HepG2 (cell line): ENCODE measurements at regions not wholly inside any gene's neighbourhood (a gene's known extent, or its start where the extent isn't known, plus 50 kb on each side); places are given as distances from the start of the nearest gene placed in this dataset.

ENCODE experiments used
- ATAC-seq: fragments of 200-7000 bp; cut with Tn5 transposase; 3 replicates; pipeline ENCODE4 v1.9.1; 2020; ENCODE audit warnings: mild to moderate bottlenecking, moderate library complexity
- BruUV-seq: library from RNA; stranded (reverse); fragments of 400-500 nt; replicated peaks from 2 replicates; lab custom pipeline; 2021; lab: Mats Ljungman, UMichigan
- CTCF ChIA-PET: fragments of 300-600 bp; formaldehyde crosslinking; extraction: SDS; loops from one replicate; lab custom pipeline; 2021; ENCODE audit warnings: low total read pairs, inconsistent platforms, low intra/inter-chr PET ratio; lab: Yijun Ruan, JAX
- POLR2A ChIA-PET: fragments of 350-600 bp; sonication (Branson Sonifier 250); formaldehyde crosslinking; loops from one replicate; lab custom pipeline; 2020; ENCODE audit warnings: antibody characterized with exemption, inconsistent platforms; lab: Yijun Ruan, JAX
- DNase-seq: peaks from one replicate; pipeline ENCODE4 v3.0.0-alpha.2; 2015; ENCODE audit warnings: low spot score
- FAIRE-seq: peaks from 3 replicates; lab custom pipeline; 2011; peaks lifted over from hg19 to GRCh38; lab: Jason Lieb, UNC
- H2AFZ ChIP-seq: one replicate; pipeline ENCODE4 v1.6.1; 2011; ENCODE audit warnings: low read length, inconsistent platforms
- H3K27ac ChIP-seq: fragments of 300-600 bp; 3 replicates; pipeline ENCODE4 v1.8.0; 2011; ENCODE audit warnings: mixed run types, mild to moderate bottlenecking, mixed read lengths, low read length, inconsistent platforms; ENCODE audit not compliant: insufficient read depth; ENCODE audit errors: extremely low read length
- H3K27me3 ChIP-seq, 2 experiments: fragments of 200-600 bp in 1 of 2; 2 replicates in 1 of 2; 3 replicates in 1 of 2; pipeline versions ENCODE4 v1.6.0 to v1.8.0; 2011; ENCODE audit warnings: low read length in 2 of 2, mild to moderate bottlenecking in 2 of 2, moderate library complexity in 2 of 2, inconsistent platforms in 1 of 2; ENCODE audit not compliant: insufficient read depth in 2 of 2, control insufficient read depth in 1 of 2
- H3K36me3 ChIP-seq, 2 experiments: fragments of 200-600 bp in 1 of 2; replicated peaks in 1 of 2; 2 replicates in 1 of 2; 3 replicates in 1 of 2; pipeline versions ENCODE4 v1.5.1 to v1.8.0; 2011; ENCODE audit warnings: low read length in 2 of 2, inconsistent platforms in 1 of 2; ENCODE audit not compliant: insufficient read depth in 2 of 2, control insufficient read depth in 1 of 2
- H3K4me1 ChIP-seq: 2 replicates; pipeline ENCODE4 v1.5.1; 2012; ENCODE audit warnings: low read length, inconsistent platforms; ENCODE audit not compliant: insufficient read depth
- H3K4me2 ChIP-seq: 2 replicates; pipeline ENCODE4 v1.6.0; 2011; ENCODE audit warnings: low read depth, low read length, inconsistent platforms
- H3K4me3 ChIP-seq, 3 experiments: fragments of 200-600 bp in 1 of 3; sonication (generic), shearing (Covaris generic) in 1 of 3; replicated peaks in 1 of 3; 2 replicates each; pipeline ENCODE4 v1.5.1; 2011 to 2016; ENCODE audit warnings: low read length in 3 of 3, inconsistent platforms in 2 of 3, low read depth in 2 of 3, mild to moderate bottlenecking in 2 of 3, control low read depth in 1 of 3, mixed read lengths in 1 of 3; ENCODE audit not compliant: insufficient read depth in 1 of 3
- H3K79me2 ChIP-seq: one replicate; pipeline ENCODE4 v1.6.1; 2011; ENCODE audit warnings: low read length, inconsistent platforms; ENCODE audit not compliant: insufficient read depth
- H3K9ac ChIP-seq: 2 replicates; pipeline ENCODE4 v1.6.0; 2011; ENCODE audit warnings: mild to moderate bottlenecking, low read depth, low read length, inconsistent platforms; ENCODE audit not compliant: insufficient read depth
- H3K9me3 ChIP-seq: 2 replicates; pipeline ENCODE4 v1.5.1; 2012; ENCODE audit warnings: mild to moderate bottlenecking, low read length
- H4K20me1 ChIP-seq: 2 replicates; pipeline ENCODE4 v1.6.0; 2011; ENCODE audit warnings: inconsistent platforms, mild to moderate bottlenecking, low read length, moderate library complexity; ENCODE audit not compliant: insufficient read depth
- AHR ChIP-seq: IDR thresholded peaks from 2 replicates; pipeline ENCODE4 v1.6.1; 2018; ENCODE audit warnings: missing genetic modification reagents, missing compliant biosample characterization
- EZH2 ChIP-seq: conservative IDR thresholded peaks from 2 replicates; pipeline ENCODE4 v1.6.1; 2012; ENCODE audit warnings: mild to moderate bottlenecking, low read depth, low read length, moderate library complexity
- HBP1 ChIP-seq: IDR thresholded peaks from 2 replicates; pipeline ENCODE4 v1.6.1; 2016; ENCODE audit warnings: low read depth, control low read depth
- HOXA7 ChIP-seq: sonication (generic); formaldehyde crosslinking; IDR thresholded peaks from 2 replicates; pipeline ENCODE4 v1.8.1; 2022; ENCODE audit warnings: mild to moderate bottlenecking, missing genetic modification reagents, moderate library complexity
- IRF1 ChIP-seq: sonication (generic); formaldehyde crosslinking; IDR thresholded peaks from 2 replicates; pipeline ENCODE4 v1.4.0; 2020; ENCODE audit warnings: low read depth, mild to moderate bottlenecking, missing genetic modification reagents
- IRF2 ChIP-seq: IDR thresholded peaks from 2 replicates; pipeline ENCODE4 v1.6.1; 2018; ENCODE audit warnings: missing genetic modification reagents, missing compliant biosample characterization
- IRF9 ChIP-seq: sonication (generic); formaldehyde crosslinking; IDR thresholded peaks from 2 replicates; pipeline ENCODE4 v1.8.0; 2022; ENCODE audit warnings: missing genetic modification reagents, mild to moderate bottlenecking, borderline replicate concordance
- LCORL ChIP-seq, 2 experiments: fragments of 450-650 bp in 1 of 2; sonication (generic) in 1 of 2; formaldehyde crosslinking in 1 of 2; IDR thresholded peaks; 2 replicates each; pipeline versions ENCODE4 v1.5.0 to v1.6.1; 2017 to 2020; ENCODE audit warnings: antibody characterized with exemption in 1 of 2, missing genetic modification reagents in 1 of 2
- PITX1 ChIP-seq: sonication (generic); formaldehyde crosslinking; IDR thresholded peaks from 2 replicates; pipeline ENCODE4 v1.5.1; 2020; ENCODE audit warnings: mild to moderate bottlenecking, missing genetic modification reagents
- SIX1 ChIP-seq: sonication (generic); formaldehyde crosslinking; IDR thresholded peaks from 2 replicates; pipeline ENCODE4 v1.4.0; 2020; ENCODE audit warnings: missing genetic modification reagents, borderline replicate concordance
- STAT6 ChIP-seq: sonication (generic); formaldehyde crosslinking; IDR thresholded peaks from 2 replicates; pipeline ENCODE4 v1.4.0; 2020; ENCODE audit warnings: missing genetic modification reagents, mild to moderate bottlenecking, borderline replicate concordance
- ZKSCAN1 ChIP-seq: fragments of 150-350 bp; IDR thresholded peaks from 2 replicates; pipeline ENCODE4 v1.6.1; 2014; ENCODE audit warnings: low read length
- ZNF709 ChIP-seq: sonication (generic); formaldehyde crosslinking; IDR thresholded peaks from 2 replicates; pipeline ENCODE4 v1.5.0; 2020; ENCODE audit warnings: mild to moderate bottlenecking, missing genetic modification reagents
- WGBS: methylation state at CpG from one replicate; pipeline ENCODE4 v1.1.6; 2017; ENCODE audit warnings: low lambda C conversion rate; 5-methylcytosine and 5-hydroxymethylcytosine counted together
- in situ Hi-C: cut with HindIII; loops from 2 replicates; pipeline ENCODE4 v1.10.0; 2017; ENCODE audit warnings: low pct_unique_long_range_greater_than_20kb; ENCODE audit not compliant: extremely low pct_ligation_motif_present
- intact Hi-C: fragments of 100-400 bp; cut with micrococcal nuclease; formaldehyde crosslinking; loops from one replicate; pipeline ENCODE4 v1.10.0; 2022; ENCODE audit not compliant: unreplicated experiment

GRCh38 chr4:33954759-33955158 is 2289.6 kb downstream of the ARAP2 start (continued):
- no peak for TF ChIP-seq ZKSCAN1
- TF ChIP-seq PITX1 (CRISPR knock-in tag) = no peak
- no peak for TF ChIP-seq LCORL (IDR thresholded peaks at IDR 0.05)
- no peak for TF ChIP-seq LCORL (CRISPR knock-in tag; IDR thresholded peaks at IDR 0.05)
- no peak for TF ChIP-seq IRF9 (CRISPR knock-in tag)
- no peak for TF ChIP-seq SIX1 (CRISPR knock-in tag)
- TF ChIP-seq IRF1 (CRISPR knock-in tag) = no peak

- no peak for FAIRE-seq
- no peak overlapping the region for H2AFZ ChIP-seq
- POLR2A ChIA-PET = no interaction called here
- TF ChIP-seq AHR = no peak
- TF ChIP-seq EZH2 = no peak
- TF ChIP-seq STAT6 (CRISPR knock-in tag) = no peak
- no peak for TF ChIP-seq HOXA7 (CRISPR knock-in tag)
- TF ChIP-seq HBP1 = no peak
- no peak for TF ChIP-seq ZNF709 (CRISPR knock-in tag)
- TF ChIP-seq IRF2 (CRISPR knock-in tag) = no peak
- TF ChIP-seq, all 625 proteins: peak for 0
- H3K4me1 ChIP-seq = no peaks in the 10 kb centered on the region
- 9% methylated on average over 4 of the region's 4 CpGs for WGBS
- peaks cover 68% of the 10 kb centered on the region for H3K9me3 ChIP-seq
- no peak for ATAC-seq
- no peak overlapping the region for H3K9ac ChIP-seq
- in situ Hi-C loops = no loop called here
- CTCF ChIA-PET = no interaction called here
- no TSS peak for BruUV-seq
- H3K27ac ChIP-seq = no peak overlapping the region
- H3K27me3 ChIP-seq = no peaks in the 10 kb centered on the region
- no peak overlapping the region for H3K4me3 ChIP-seq
- H3K79me2 ChIP-seq = no peaks in the 10 kb centered on the region
- no peak for DNase-seq
- H3K4me2 ChIP-seq = no peak overlapping the region
- intact Hi-C loops = no loop called here
- no peaks in the 10 kb centered on the region for H3K36me3 ChIP-seq
- H4K20me1 ChIP-seq = no peaks in the 10 kb centered on the region
Measured at GRCh38 chr4:33959519-33959918, 2284.8 kb downstream of the ARAP2 start.
